ENCODE measurements at regions not wholly inside any gene's neighbourhood (a gene's known extent, or its start where the extent isn't known, plus 50 kb on each side); places are given as distances from the start of the nearest gene placed in this dataset.

GRCh38 chr22:26825960-26826935 is 168.9 kb downstream of the MIAT start:
- TF ChIP-seq, protein P1, sequence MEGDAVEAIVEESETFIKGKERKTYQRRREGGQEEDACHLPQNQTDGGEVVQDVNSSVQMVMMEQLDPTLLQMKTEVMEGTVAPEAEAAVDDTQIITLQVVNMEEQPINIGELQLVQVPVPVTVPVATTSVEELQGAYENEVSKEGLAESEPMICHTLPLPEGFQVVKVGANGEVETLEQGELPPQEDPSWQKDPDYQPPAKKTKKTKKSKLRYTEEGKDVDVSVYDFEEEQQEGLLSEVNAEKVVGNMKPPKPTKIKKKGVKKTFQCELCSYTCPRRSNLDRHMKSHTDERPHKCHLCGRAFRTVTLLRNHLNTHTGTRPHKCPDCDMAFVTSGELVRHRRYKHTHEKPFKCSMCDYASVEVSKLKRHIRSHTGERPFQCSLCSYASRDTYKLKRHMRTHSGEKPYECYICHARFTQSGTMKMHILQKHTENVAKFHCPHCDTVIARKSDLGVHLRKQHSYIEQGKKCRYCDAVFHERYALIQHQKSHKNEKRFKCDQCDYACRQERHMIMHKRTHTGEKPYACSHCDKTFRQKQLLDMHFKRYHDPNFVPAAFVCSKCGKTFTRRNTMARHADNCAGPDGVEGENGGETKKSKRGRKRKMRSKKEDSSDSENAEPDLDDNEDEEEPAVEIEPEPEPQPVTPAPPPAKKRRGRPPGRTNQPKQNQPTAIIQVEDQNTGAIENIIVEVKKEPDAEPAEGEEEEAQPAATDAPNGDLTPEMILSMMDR (conservative IDR thresholded peaks at IDR 0.05; ENCODE audit: control insufficient read depth, insufficient read depth, low read depth, low read length), result no peak
- no peak for DNase-seq (ENCODE audit: low read depth)
- H3K4me3 ChIP-seq (ENCODE audit: control insufficient read depth, low read depth, low read length), result no peak overlapping the region

DNA sequence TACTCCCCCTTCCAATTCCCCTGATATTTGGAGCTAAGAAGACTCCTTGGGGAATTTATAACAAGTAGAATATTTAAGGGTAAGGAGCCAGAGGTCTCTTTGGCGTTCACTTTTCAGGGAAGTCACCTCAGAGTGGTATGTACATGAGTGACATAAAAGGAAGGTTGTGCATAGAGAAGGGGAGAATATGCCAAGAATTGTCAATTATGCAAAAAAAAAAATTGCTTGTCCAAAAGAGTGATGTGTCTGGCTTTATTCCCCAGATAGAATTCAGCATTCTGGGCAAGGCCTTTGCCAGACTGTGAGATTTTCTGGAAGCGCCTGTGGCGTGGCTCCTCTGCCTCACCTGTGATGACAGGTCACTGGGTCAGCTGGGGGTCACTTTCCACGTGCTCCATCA is 170.2 kb downstream of the MIAT start:
- TF ChIP-seq, protein P1 (conservative IDR thresholded peaks at IDR 0.05; ENCODE audit: control insufficient read depth, insufficient read depth, low read depth, low read length), result no peak
- H3K4me3 ChIP-seq (ENCODE audit: control insufficient read depth, low read depth, low read length), result no peak overlapping the region
- no peak for DNase-seq (ENCODE audit: low read depth)

GRCh38 chr22:26828311-26828710 is 170.9 kb downstream of the MIAT start:
- no peak overlapping the region for H3K4me3 ChIP-seq (ENCODE audit: control insufficient read depth, low read depth, low read length)
- DNase-seq (ENCODE audit: low read depth), result no peak
- TF ChIP-seq, protein P1 (conservative IDR thresholded peaks at IDR 0.05; ENCODE audit: control insufficient read depth, insufficient read depth, low read depth, low read length), result no peak

- H3K4me3 ChIP-seq (ENCODE audit: control insufficient read depth, low read depth, low read length), result no peak overlapping the region
- no peak for DNase-seq (ENCODE audit: low read depth)
- TF ChIP-seq, protein P1 (conservative IDR thresholded peaks at IDR 0.05; ENCODE audit: control insufficient read depth, insufficient read depth, low read depth, low read length), result no peak
Observed at GRCh38 chr22:26830837-26831236, 173.4 kb downstream of the MIAT start.

DNA sequence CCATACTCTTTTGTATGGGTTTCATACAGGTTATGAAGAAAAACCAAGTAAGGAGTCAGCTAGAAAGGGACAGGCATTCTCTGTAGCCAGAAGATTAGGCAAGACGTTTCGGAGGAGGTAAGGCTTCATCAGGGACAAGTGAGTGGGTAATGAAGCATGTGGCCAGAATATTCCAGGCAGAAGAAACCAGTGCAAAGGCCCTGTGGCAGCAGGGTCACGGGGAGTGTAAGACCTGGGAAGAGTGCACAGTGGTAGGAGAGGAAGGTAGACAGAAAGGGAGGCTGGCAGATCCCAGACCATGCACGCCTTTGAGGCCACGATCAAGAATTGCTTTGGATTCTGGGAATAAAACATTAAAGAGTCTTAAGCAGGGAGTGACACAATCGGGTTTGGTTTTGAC is 177.6 kb downstream of the MIAT start:
- DNase-seq (ENCODE audit: low read depth), result no peak
- TF ChIP-seq, protein P1 (conservative IDR thresholded peaks at IDR 0.05; ENCODE audit: control insufficient read depth, insufficient read depth, low read depth, low read length), result no peak
- H3K4me3 ChIP-seq (ENCODE audit: control insufficient read depth, low read depth, low read length), result no peak overlapping the region

DNA sequence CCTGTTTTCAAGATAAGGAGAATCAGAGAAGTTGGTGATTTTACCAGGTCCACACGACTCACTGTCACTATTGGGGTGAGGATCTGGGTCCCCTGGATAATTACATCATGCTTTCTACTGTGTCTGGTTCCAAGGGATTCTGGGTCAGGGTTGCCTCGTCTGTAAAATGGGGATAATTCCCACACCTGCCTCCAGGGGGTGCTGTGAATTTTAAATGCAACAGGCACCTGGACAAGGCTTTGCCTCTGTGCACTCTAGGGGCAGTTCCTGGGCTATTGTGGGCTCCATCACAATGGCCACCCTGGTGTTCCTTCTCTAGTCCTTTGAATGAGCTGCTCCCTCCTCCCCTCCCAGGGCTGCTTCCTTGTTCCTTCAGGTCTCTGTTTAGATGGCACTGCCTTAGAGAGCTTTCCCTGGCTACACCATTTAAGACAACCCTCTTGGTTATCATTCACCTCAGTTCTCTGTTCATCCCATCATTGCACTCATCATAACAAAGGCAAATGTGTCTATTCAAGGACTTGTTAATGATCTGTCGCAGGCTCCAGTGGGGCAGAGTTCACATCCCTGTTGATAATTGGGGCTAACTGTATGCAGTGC is 178.6 kb downstream of the MIAT start:
- no peak overlapping the region for H3K4me3 ChIP-seq (ENCODE audit: control insufficient read depth, low read depth, low read length)
- TF ChIP-seq, protein P1 (conservative IDR thresholded peaks at IDR 0.05; ENCODE audit: control insufficient read depth, insufficient read depth, low read depth, low read length), result peak; percentile 77
- DNase-seq (ENCODE audit: low read depth), result peak; percentile 44

Data from fibroblast of mammary gland (primary cell).